Hepatocyte (in vitro differentiated cells): ENCODE measurements at regions not wholly inside any gene's neighbourhood (a gene's known extent, or its start where the extent isn't known, plus 50 kb on each side); places are given as distances from the start of the nearest gene placed in this dataset.

Experiments used
- DNase-seq: peaks from one replicate; pipeline ENCODE4 v3.0.0-alpha.2; 2016; ENCODE audit warnings: low spot score
- H2AFZ ChIP-seq: fragments of 200-600 bp; sonication (generic); 2 replicates; pipeline ENCODE4 v1.6.0; 2016; ENCODE audit warnings: antibody characterized with exemption, mild to moderate bottlenecking
- H3K27ac ChIP-seq: fragments of 200-600 bp; sonication (generic); 2 replicates; pipeline ENCODE4 v1.5.1; 2016; ENCODE audit warnings: mild to moderate bottlenecking
- H3K27me3 ChIP-seq: fragments of 200-600 bp; sonication (generic); 2 replicates; pipeline ENCODE4 v1.6.1; 2016
- H3K36me3 ChIP-seq: fragments of 200-600 bp; sonication (generic); replicated peaks from 2 replicates; pipeline ENCODE4 v1.5.1; 2016; ENCODE audit warnings: low read depth; ENCODE audit not compliant: insufficient read depth
- H3K4me1 ChIP-seq: fragments of 200-600 bp; sonication (generic); 2 replicates; pipeline ENCODE4 v1.5.1; 2016; ENCODE audit warnings: mild to moderate bottlenecking, moderate library complexity; ENCODE audit not compliant: insufficient read depth
- H3K4me2 ChIP-seq: fragments of 200-600 bp; sonication (generic); 2 replicates; pipeline ENCODE4 v1.6.0; 2016
- H3K4me3 ChIP-seq: fragments of 200-600 bp; sonication (generic); 2 replicates; pipeline ENCODE4 v1.5.1; 2016; ENCODE audit warnings: mild to moderate bottlenecking
- H3K79me2 ChIP-seq: fragments of 200-600 bp; sonication (generic); 2 replicates; pipeline ENCODE4 v1.6.0; 2017; ENCODE audit warnings: mild to moderate bottlenecking
- H3K9me2 ChIP-seq: fragments of 200-600 bp; sonication (generic); replicated peaks from 2 replicates; pipeline ENCODE4 v1.6.0; 2017; ENCODE audit warnings: mild to moderate bottlenecking; ENCODE audit not compliant: insufficient read depth
- H3K9me3 ChIP-seq: fragments of 200-600 bp; sonication (generic); 2 replicates; pipeline ENCODE4 v1.5.1; 2016; ENCODE audit warnings: low read depth, mild to moderate bottlenecking
- H4K20me1 ChIP-seq: fragments of 200-600 bp; sonication (generic); 2 replicates; pipeline ENCODE4 v1.6.0; 2016; ENCODE audit warnings: mild to moderate bottlenecking; ENCODE audit not compliant: insufficient read depth, poor library complexity, severe bottlenecking
- EZH2 ChIP-seq: fragments of 200-600 bp; sonication (generic); IDR thresholded peaks from 2 replicates; pipeline ENCODE4 v1.6.1; 2016; ENCODE audit warnings: antibody characterized with exemption, mild to moderate bottlenecking, borderline replicate concordance
- EZH2phosphoT487 ChIP-seq: fragments of 200-600 bp; sonication (generic); IDR thresholded peaks from one replicate; pipeline ENCODE4 v1.6.1; 2018; ENCODE audit warnings: antibody characterized with exemption, mild to moderate bottlenecking, low read depth, moderate library complexity; ENCODE audit not compliant: unreplicated experiment, severe bottlenecking
- WGBS: methylation state at CpG from one replicate; pipeline ENCODE4 v1.1.6; 2016; ENCODE audit warnings: low lambda C conversion rate; ENCODE audit errors: missing lambda C conversion rate; 5-methylcytosine and 5-hydroxymethylcytosine counted together
- TF ChIP-seq, protein P1 (sequence below): fragments of 200-600 bp; sonication (generic); IDR thresholded peaks from 2 replicates; pipeline ENCODE4 v1.5.1; 2016; ENCODE audit warnings: antibody characterized with exemption, mild to moderate bottlenecking; ENCODE audit not compliant: poor library complexity

DNA sequence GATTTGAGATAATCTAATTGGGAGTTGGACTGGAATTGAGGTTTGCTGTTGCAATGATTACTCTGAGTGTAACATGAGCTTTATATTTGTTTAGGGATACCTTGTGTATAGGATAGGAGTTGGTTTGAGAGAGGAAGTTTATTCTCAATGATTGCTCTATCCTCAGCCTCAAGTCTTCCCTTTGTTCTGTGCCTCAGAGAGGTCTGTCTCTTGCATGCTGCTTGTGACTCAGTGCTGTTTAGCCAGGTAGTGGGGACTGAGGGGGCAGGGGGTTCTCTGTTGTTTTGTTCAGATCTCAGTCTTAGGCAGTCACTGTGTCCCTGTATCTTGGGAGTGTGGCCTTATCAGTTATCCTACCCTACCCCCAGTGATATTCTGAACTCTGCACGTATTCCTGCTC is 192.1 kb downstream of the SPATA31D1 start:
- Histone ChIP-seq H4K20me1 (no peaks in the 10 kb centered on the region), H3K79me2 (no peaks in the 10 kb centered on the region), H3K9me2 (no peaks in the 10 kb centered on the region), H3K27ac (no peak overlapping the region), H3K9me3 (no peaks in the 10 kb centered on the region), H3K36me3 (no peaks in the 10 kb centered on the region), H3K4me2 (no peak overlapping the region), H3K27me3 (no peaks in the 10 kb centered on the region), H3K4me3 (no peak overlapping the region), H2AFZ (no peak overlapping the region), H3K4me1 (no peaks in the 10 kb centered on the region)
- no peak for DNase-seq
- WGBS, result 58% methylated on average over 1 of the region's 1 CpG
- TF ChIP-seq EZH2, result no peak
- TF ChIP-seq, protein P1, sequence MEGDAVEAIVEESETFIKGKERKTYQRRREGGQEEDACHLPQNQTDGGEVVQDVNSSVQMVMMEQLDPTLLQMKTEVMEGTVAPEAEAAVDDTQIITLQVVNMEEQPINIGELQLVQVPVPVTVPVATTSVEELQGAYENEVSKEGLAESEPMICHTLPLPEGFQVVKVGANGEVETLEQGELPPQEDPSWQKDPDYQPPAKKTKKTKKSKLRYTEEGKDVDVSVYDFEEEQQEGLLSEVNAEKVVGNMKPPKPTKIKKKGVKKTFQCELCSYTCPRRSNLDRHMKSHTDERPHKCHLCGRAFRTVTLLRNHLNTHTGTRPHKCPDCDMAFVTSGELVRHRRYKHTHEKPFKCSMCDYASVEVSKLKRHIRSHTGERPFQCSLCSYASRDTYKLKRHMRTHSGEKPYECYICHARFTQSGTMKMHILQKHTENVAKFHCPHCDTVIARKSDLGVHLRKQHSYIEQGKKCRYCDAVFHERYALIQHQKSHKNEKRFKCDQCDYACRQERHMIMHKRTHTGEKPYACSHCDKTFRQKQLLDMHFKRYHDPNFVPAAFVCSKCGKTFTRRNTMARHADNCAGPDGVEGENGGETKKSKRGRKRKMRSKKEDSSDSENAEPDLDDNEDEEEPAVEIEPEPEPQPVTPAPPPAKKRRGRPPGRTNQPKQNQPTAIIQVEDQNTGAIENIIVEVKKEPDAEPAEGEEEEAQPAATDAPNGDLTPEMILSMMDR, result no peak
- TF ChIP-seq EZH2phosphoT487, result no peak

DNA sequence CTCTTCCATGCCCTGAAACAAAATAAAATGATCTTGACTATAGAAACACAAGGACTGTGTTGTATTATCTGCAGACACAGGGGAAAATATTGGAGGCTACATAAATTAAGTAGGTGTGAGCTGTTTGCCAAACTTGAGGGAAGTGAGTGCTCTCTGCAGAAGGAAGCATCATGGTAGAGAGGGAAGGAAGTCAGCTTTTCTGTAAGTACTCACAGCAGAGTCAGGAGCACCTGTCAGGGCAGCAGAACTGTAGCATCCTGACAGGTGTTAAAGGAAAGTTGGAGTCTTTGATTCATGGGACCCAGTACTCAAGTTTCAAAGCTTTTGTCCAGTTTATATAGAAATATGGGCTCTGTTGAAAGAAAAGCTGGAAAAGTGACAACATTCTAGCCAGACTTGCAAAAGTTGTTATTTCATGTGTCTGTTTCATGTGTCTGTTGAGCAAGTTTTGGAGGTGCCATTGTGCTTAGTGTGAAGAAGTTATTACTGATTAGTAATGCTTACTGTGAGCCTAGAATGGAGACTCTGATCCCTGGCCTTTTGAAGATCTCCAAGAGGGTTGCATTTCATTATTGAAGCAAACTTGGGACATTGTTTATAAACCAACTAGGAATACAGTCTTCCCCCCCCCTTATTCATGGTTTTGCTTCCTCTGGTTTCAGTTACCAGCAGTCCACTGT is 194.7 kb downstream of the SPATA31D1 start:
- DNase-seq, result no peak

DNA sequence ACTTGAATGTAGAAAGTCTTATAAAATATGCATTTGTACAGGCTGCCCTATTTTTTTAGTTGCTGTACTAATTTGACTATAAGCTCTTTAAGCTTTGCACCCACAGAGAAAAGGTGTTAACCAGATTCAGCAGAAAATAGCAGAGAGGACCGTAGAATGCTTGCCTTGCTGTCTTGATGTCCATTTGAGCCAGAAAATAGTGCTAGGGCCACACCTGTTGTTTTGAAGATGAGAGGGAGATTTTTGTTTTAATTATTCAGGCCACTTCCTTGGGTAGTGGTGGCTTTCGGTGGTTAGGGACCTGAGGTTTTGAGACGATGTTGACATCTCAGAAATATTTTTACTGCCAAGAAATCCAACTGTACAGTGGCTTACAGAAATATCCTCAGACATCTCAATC is 196.0 kb downstream of the SPATA31D1 start:
- Histone ChIP-seq H3K9me3 (no peaks in the 10 kb centered on the region), H3K4me2 (no peak overlapping the region), H3K4me1 (no peaks in the 10 kb centered on the region), H2AFZ (no peak overlapping the region), H3K79me2 (no peaks in the 10 kb centered on the region), H3K36me3 (no peaks in the 10 kb centered on the region), H4K20me1 (no peaks in the 10 kb centered on the region), H3K27ac (no peak overlapping the region), H3K4me3 (no peak overlapping the region), H3K9me2 (no peaks in the 10 kb centered on the region), H3K27me3 (no peaks in the 10 kb centered on the region)
- TF ChIP-seq EZH2, result no peak
- no peak for TF ChIP-seq EZH2phosphoT487
- TF ChIP-seq, protein P1, result no peak
- WGBS, result 95% methylated on average over 3 of the region's 3 CpGs
- DNase-seq, result no peak

More for the DNA sequence above, 194.7 kb downstream of the SPATA31D1 start:
- Histone ChIP-seq H2AFZ (no peak overlapping the region), H3K27ac (no peak overlapping the region), H3K27me3 (no peaks in the 10 kb centered on the region), H3K9me3 (no peaks in the 10 kb centered on the region), H3K9me2 (no peaks in the 10 kb centered on the region), H3K36me3 (no peaks in the 10 kb centered on the region), H3K79me2 (no peaks in the 10 kb centered on the region), H3K4me1 (no peaks in the 10 kb centered on the region), H4K20me1 (no peaks in the 10 kb centered on the region), H3K4me2 (no peak overlapping the region), H3K4me3 (no peak overlapping the region)
- no peak for TF ChIP-seq EZH2phosphoT487
- TF ChIP-seq EZH2, result no peak
- TF ChIP-seq, protein P1, result no peak

DNA sequence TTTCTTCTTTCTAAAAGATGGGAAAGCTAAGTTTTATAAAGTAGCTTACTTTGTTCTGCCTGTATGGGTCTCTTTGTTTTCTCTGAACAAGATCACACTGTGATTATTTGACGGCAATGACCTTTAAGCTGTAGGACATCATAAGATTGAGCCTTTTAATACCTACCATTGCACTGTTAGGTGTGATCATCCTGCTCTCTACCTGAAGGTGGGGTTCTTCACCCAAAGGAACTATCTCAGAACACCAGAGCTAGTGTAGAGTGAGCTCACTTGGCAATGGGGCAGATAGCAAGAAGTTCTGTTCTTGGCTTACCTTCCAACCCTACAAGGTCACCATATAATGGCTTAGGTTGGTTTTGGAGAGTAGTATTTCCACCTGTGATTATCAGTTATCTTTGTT is 200.2 kb downstream of the SPATA31D1 start:
- 77% methylated on average over 1 of the region's 1 CpG for WGBS
- H2AFZ ChIP-seq, result no peak overlapping the region
- no peak overlapping the region for H3K4me2 ChIP-seq
- H3K27me3 ChIP-seq, result no peaks in the 10 kb centered on the region
- no peaks in the 10 kb centered on the region for H3K36me3 ChIP-seq
- DNase-seq, result no peak
- no peaks in the 10 kb centered on the region for H4K20me1 ChIP-seq
- no peak for TF ChIP-seq EZH2phosphoT487
- TF ChIP-seq, protein P1, result no peak
- no peak for TF ChIP-seq EZH2
- H3K9me3 ChIP-seq, result no peaks in the 10 kb centered on the region
- no peaks in the 10 kb centered on the region for H3K79me2 ChIP-seq
- no peak overlapping the region for H3K27ac ChIP-seq
- H3K9me2 ChIP-seq, result no peaks in the 10 kb centered on the region
- H3K4me3 ChIP-seq, result no peak overlapping the region
- H3K4me1 ChIP-seq, result no peaks in the 10 kb centered on the region
